Keratinocyte (primary cell): ENCODE measurements at regions not wholly inside any gene's neighbourhood (a gene's known extent, or its start where the extent isn't known, plus 50 kb on each side); places are given as distances from the start of the nearest gene placed in this dataset.

Experiments
- DNase-seq: peaks from one replicate; pipeline ENCODE4 v3.0.0-alpha.2; 2011; ENCODE audit warnings: low read depth, missing footprints, low spot score
- FAIRE-seq: peaks from 2 replicates; lab custom pipeline; 2011; peaks lifted over from hg19 to GRCh38; lab: Jason Lieb, UNC
- H2AFZ ChIP-seq: 2 replicates; pipeline ENCODE4 v1.6.0; 2012; ENCODE audit warnings: low read length, control low read depth, inconsistent platforms; ENCODE audit not compliant: control insufficient read depth
- H3K27ac ChIP-seq: 2 replicates; pipeline ENCODE4 v1.5.1; 2011; ENCODE audit warnings: low read length; ENCODE audit not compliant: control insufficient read depth, insufficient read depth
- H3K27me3 ChIP-seq: 3 replicates; pipeline ENCODE4 v1.6.0; 2011; ENCODE audit warnings: low read length; ENCODE audit not compliant: control insufficient read depth, insufficient read depth; ENCODE audit errors: extremely low read depth
- H3K36me3 ChIP-seq, 2 experiments: 2 replicates in 1 of 2; 3 replicates in 1 of 2; pipeline ENCODE4 v1.5.1; 2011; ENCODE audit warnings: low read length in 2 of 2, mild to moderate bottlenecking in 1 of 2; ENCODE audit not compliant: control insufficient read depth in 2 of 2, insufficient read depth in 2 of 2; ENCODE audit errors: extremely low read depth in 1 of 2
- H3K4me1 ChIP-seq: 3 replicates; pipeline ENCODE4 v1.5.1; 2011; ENCODE audit warnings: low read length; ENCODE audit not compliant: control insufficient read depth, insufficient read depth; ENCODE audit errors: extremely low read depth
- H3K4me2 ChIP-seq: 3 replicates; pipeline ENCODE4 v1.6.0; 2011; ENCODE audit warnings: low read depth, low read length; ENCODE audit not compliant: control insufficient read depth, insufficient read depth; ENCODE audit errors: extremely low read depth
- H3K4me3 ChIP-seq, 3 experiments: fragments of 200-600 bp in 1 of 3; sonication (generic) in 1 of 3; 2 replicates in 2 of 3; 3 replicates in 1 of 3; pipeline ENCODE4 v1.5.1; 2011 to 2016; ENCODE audit warnings: low read length in 3 of 3, mild to moderate bottlenecking in 3 of 3, control low read depth in 2 of 3, inconsistent platforms in 1 of 3, low read depth in 1 of 3, mixed read lengths in 1 of 3, mixed run types in 1 of 3, moderate library complexity in 1 of 3; ENCODE audit not compliant: control insufficient read depth in 2 of 3, insufficient read depth in 2 of 3; ENCODE audit errors: extremely low read depth in 1 of 3
- H3K79me2 ChIP-seq: 2 replicates; pipeline ENCODE4 v1.6.0; 2012; ENCODE audit warnings: low read length; ENCODE audit not compliant: control insufficient read depth, insufficient read depth
- H3K9ac ChIP-seq: 3 replicates; pipeline ENCODE4 v1.6.0; 2011; ENCODE audit warnings: low read length; ENCODE audit not compliant: control insufficient read depth, insufficient read depth; ENCODE audit errors: extremely low read depth
- H3K9me1 ChIP-seq: 3 replicates; pipeline ENCODE4 v1.6.0; 2011; ENCODE audit warnings: low read length; ENCODE audit not compliant: control insufficient read depth, insufficient read depth; ENCODE audit errors: extremely low read depth
- H3K9me3 ChIP-seq: 2 replicates; pipeline ENCODE4 v1.5.1; 2012; ENCODE audit warnings: low read depth, low read length; ENCODE audit not compliant: control insufficient read depth
- H4K20me1 ChIP-seq: 3 replicates; pipeline ENCODE4 v1.6.0; 2011; ENCODE audit warnings: low read length; ENCODE audit not compliant: control insufficient read depth, insufficient read depth; ENCODE audit errors: extremely low read depth
- CTCF ChIP-seq, 3 experiments: IDR thresholded peaks in 1 of 3; conservative IDR thresholded peaks in 1 of 3; optimal IDR thresholded peaks in 1 of 3; 2 replicates in 2 of 3; 3 replicates in 1 of 3; pipeline versions ENCODE3 to v1.5.1; 2011; ENCODE audit warnings: low read length in 3 of 3, mild to moderate bottlenecking in 3 of 3, moderate library complexity in 2 of 3, control low read depth in 1 of 3, inconsistent platforms in 1 of 3; ENCODE audit not compliant: insufficient read depth in 2 of 3; ENCODE audit errors: extremely low read depth in 1 of 3
- EZH2 ChIP-seq: IDR thresholded peaks from one replicate; pipeline ENCODE4 v1.6.1; 2012; ENCODE audit warnings: inconsistent platforms, mild to moderate bottlenecking, low read length, moderate library complexity
- dilution Hi-C: fragments of 300-500 bp; cut with MboI; formaldehyde crosslinking; loops from one replicate; pipeline ENCODE4 v1.7.0; 2020; ENCODE audit warnings: low sequenced_read_pairs; ENCODE audit not compliant: extremely low pct_ligation_motif_present

GRCh38 chr13:58869566-58869965 is 1238.0 kb downstream of the PCDH17 start:
- Histone ChIP-seq H3K4me2 (no peak overlapping the region), H3K9me3 (no peaks in the 10 kb centered on the region), H3K9ac (no peak overlapping the region), H3K4me3 (no peak overlapping the region), H3K36me3 (no peaks in the 10 kb centered on the region), H3K27ac (no peak overlapping the region), H3K4me1 (no peaks in the 10 kb centered on the region), H3K9me1 (no peaks in the 10 kb centered on the region), H3K27me3 (no peaks in the 10 kb centered on the region), H4K20me1 (no peaks in the 10 kb centered on the region), H2AFZ (no peak overlapping the region), H3K79me2 (no peaks in the 10 kb centered on the region)
- DNase-seq, result no peak
- no peak for TF ChIP-seq EZH2
- TF ChIP-seq CTCF (optimal IDR thresholded peaks at IDR 0.05 in 1 of 3, IDR thresholded peaks at IDR 0.05 in 1 of 3, conservative IDR thresholded peaks at IDR 0.05 in 1 of 3; ENCODE audit: extremely low read depth in 1 of 3, insufficient read depth in 2 of 3, low read length in 3 of 3), result no peak
- no peak for FAIRE-seq
- dilution Hi-C loops, result no loop called here

- FAIRE-seq, result no peak
- no peak overlapping the region for H2AFZ ChIP-seq
These were observed 1244.9 kb downstream of the PCDH17 start for GRCh38 chr13:58876473-58876872.

GRCh38 chr13:58879114-58879513 is 1247.6 kb downstream of the PCDH17 start:
- Histone ChIP-seq H3K27me3 (no peaks in the 10 kb centered on the region), H3K36me3 (no peaks in the 10 kb centered on the region), H3K9me3 (no peaks in the 10 kb centered on the region), H3K4me2 (no peak overlapping the region), H3K9ac (no peak overlapping the region), H3K4me1 (no peaks in the 10 kb centered on the region), H4K20me1 (no peaks in the 10 kb centered on the region), H3K4me3 (no peak overlapping the region), H3K9me1 (no peaks in the 10 kb centered on the region), H3K79me2 (no peaks in the 10 kb centered on the region), H2AFZ (no peak overlapping the region), H3K27ac (no peak overlapping the region)
- dilution Hi-C loops, result no loop called here
- DNase-seq, result no peak
- FAIRE-seq, result no peak
- TF ChIP-seq CTCF (optimal IDR thresholded peaks at IDR 0.05 in 1 of 3, IDR thresholded peaks at IDR 0.05 in 1 of 3, conservative IDR thresholded peaks at IDR 0.05 in 1 of 3; ENCODE audit: extremely low read depth in 1 of 3, insufficient read depth in 2 of 3, low read length in 3 of 3), result no peak
- no peak for TF ChIP-seq EZH2

More at GRCh38 chr13:58876473-58876872, 1244.9 kb downstream of the PCDH17 start:
- H3K4me3 ChIP-seq, result no peak overlapping the region
- no peak overlapping the region for H3K4me2 ChIP-seq
- H3K9ac ChIP-seq, result no peak overlapping the region
- no peak for TF ChIP-seq EZH2
- dilution Hi-C loops, result no loop called here
- H3K4me1 ChIP-seq, result no peaks in the 10 kb centered on the region
- H3K27me3 ChIP-seq, result no peaks in the 10 kb centered on the region
- no peaks in the 10 kb centered on the region for H3K9me1 ChIP-seq
- no peak for DNase-seq
- no peaks in the 10 kb centered on the region for H3K36me3 ChIP-seq
- no peaks in the 10 kb centered on the region for H3K9me3 ChIP-seq
- no peaks in the 10 kb centered on the region for H3K79me2 ChIP-seq
- H4K20me1 ChIP-seq, result no peaks in the 10 kb centered on the region
- H3K27ac ChIP-seq, result no peak overlapping the region
